H9 (cell line): ENCODE measurements at regions not wholly inside any gene's neighbourhood (a gene's known extent, or its start where the extent isn't known, plus 50 kb on each side); places are given as distances from the start of the nearest gene placed in this dataset.
A peak's percentile ranks its signal among the peaks of the same experiment; 100 is the strongest.

ENCODE experiments used
- DNase-seq: peaks from one replicate; pipeline ENCODE4 v3.0.0-alpha.2; 2017
- H2AFZ ChIP-seq: one replicate; pipeline ENCODE4 v1.6.1; 2013; ENCODE audit warnings: mild to moderate bottlenecking, low read length, control low read depth, moderate library complexity
- H2AK5ac ChIP-seq: 2 replicates; pipeline ENCODE4 v1.6.1; 2013; ENCODE audit warnings: low read length, control low read depth, mixed read lengths; ENCODE audit not compliant: insufficient read length
- H2BK120ac ChIP-seq: one replicate; pipeline ENCODE4 v1.6.1; 2013; ENCODE audit warnings: low read depth, mild to moderate bottlenecking, low read length, control low read depth, inconsistent platforms; ENCODE audit not compliant: poor library complexity, severe bottlenecking
- H2BK12ac ChIP-seq: 2 replicates; pipeline ENCODE4 v1.6.1; 2013; ENCODE audit warnings: low read length, control low read depth, mixed read lengths, low read depth; ENCODE audit not compliant: insufficient read length
- H2BK15ac ChIP-seq: 2 replicates; pipeline ENCODE4 v1.6.1; 2013; ENCODE audit warnings: low read depth, low read length, control low read depth
- H2BK20ac ChIP-seq: one replicate; pipeline ENCODE4 v1.6.1; 2013; ENCODE audit warnings: low read depth, mild to moderate bottlenecking, low read length, control low read depth, inconsistent platforms; ENCODE audit not compliant: poor library complexity, severe bottlenecking
- H2BK5ac ChIP-seq: 2 replicates; pipeline ENCODE4 v1.6.1; 2013; ENCODE audit warnings: low read length, control low read depth, mixed read lengths; ENCODE audit not compliant: insufficient read length
- H3K14ac ChIP-seq: 2 replicates; pipeline ENCODE4 v1.6.1; 2013; ENCODE audit warnings: low read length, control low read depth; ENCODE audit not compliant: insufficient read depth
- H3K18ac ChIP-seq: 2 replicates; pipeline ENCODE4 v1.6.1; 2013; ENCODE audit warnings: low read depth, mild to moderate bottlenecking, mixed read lengths, low read length, control low read depth; ENCODE audit not compliant: insufficient read length
- H3K23ac ChIP-seq: 2 replicates; pipeline ENCODE4 v1.6.1; 2013; ENCODE audit warnings: low read length, control low read depth, mixed read lengths, low read depth; ENCODE audit not compliant: insufficient read length
- H3K23me2 ChIP-seq: 2 replicates; pipeline ENCODE4 v1.6.1; 2013; ENCODE audit warnings: low read depth, mild to moderate bottlenecking, mixed read lengths, low read length, control low read depth; ENCODE audit not compliant: insufficient read length, poor library complexity, severe bottlenecking
- H3K27ac ChIP-seq: 2 replicates; pipeline ENCODE4 v1.5.1; 2013; ENCODE audit warnings: low read length, control low read depth, mixed read lengths, low read depth; ENCODE audit not compliant: insufficient read length
- H3K27me3 ChIP-seq: 2 replicates; pipeline ENCODE4 v1.6.1; 2013; ENCODE audit warnings: low read length, control low read depth, inconsistent platforms; ENCODE audit not compliant: insufficient read depth
- H3K4ac ChIP-seq: 2 replicates; pipeline ENCODE4 v1.6.1; 2013; ENCODE audit warnings: low read depth, mild to moderate bottlenecking, control low read depth, inconsistent platforms, low read length, moderate library complexity
- H3K4me1 ChIP-seq: 2 replicates; pipeline ENCODE4 v1.6.1; 2013; ENCODE audit warnings: low read length, control low read depth, inconsistent platforms; ENCODE audit not compliant: insufficient read depth
- H3K4me2 ChIP-seq: 2 replicates; pipeline ENCODE4 v1.6.1; 2013; ENCODE audit warnings: low read length, control low read depth, mixed read lengths; ENCODE audit not compliant: insufficient read length, insufficient read depth
- H3K56ac ChIP-seq: 2 replicates; pipeline ENCODE4 v1.6.1; 2013; ENCODE audit warnings: low read depth, mild to moderate bottlenecking, mixed read lengths, low read length, control low read depth; ENCODE audit not compliant: insufficient read length
- H3K79me1 ChIP-seq: 2 replicates; pipeline ENCODE4 v1.6.1; 2013; ENCODE audit warnings: low read depth, mild to moderate bottlenecking, moderate library complexity, low read length, control low read depth, inconsistent platforms; ENCODE audit not compliant: insufficient read depth, poor library complexity, severe bottlenecking
- H3K79me2 ChIP-seq: 2 replicates; pipeline ENCODE4 v1.6.1; 2013; ENCODE audit warnings: low read length, control low read depth, inconsistent platforms; ENCODE audit not compliant: insufficient read depth
- H3K9ac ChIP-seq: 2 replicates; pipeline ENCODE4 v1.6.1; 2013; ENCODE audit warnings: low read length, control low read depth, mixed read lengths; ENCODE audit not compliant: insufficient read length; ENCODE audit errors: extremely low read depth
- H3K9me3 ChIP-seq: one replicate; pipeline ENCODE4 v1.6.1; 2013; ENCODE audit warnings: low read depth, low read length, inconsistent platforms; ENCODE audit not compliant: control insufficient read depth
- H3T11ph ChIP-seq: one replicate; pipeline ENCODE4 v1.6.1; 2013; ENCODE audit warnings: mild to moderate bottlenecking, low read length, control low read depth, inconsistent platforms
- H4K20me1 ChIP-seq: one replicate; pipeline ENCODE4 v1.6.1; 2013; ENCODE audit not compliant: control insufficient read depth, insufficient read length, insufficient read depth
- H4K5ac ChIP-seq: 2 replicates; pipeline ENCODE4 v1.6.1; 2013; ENCODE audit warnings: low read depth, mild to moderate bottlenecking, mixed read lengths, low read length, control low read depth; ENCODE audit not compliant: insufficient read length
- H4K8ac ChIP-seq: replicated peaks from 2 replicates; pipeline ENCODE4 v1.6.1; 2013; ENCODE audit warnings: low read length, control low read depth, mixed read lengths, low read depth; ENCODE audit not compliant: insufficient read length
- H4K91ac ChIP-seq: 2 replicates; pipeline ENCODE4 v1.6.1; 2013; ENCODE audit warnings: low read depth, mild to moderate bottlenecking, moderate library complexity, mixed read lengths, low read length, control low read depth; ENCODE audit not compliant: insufficient read length
- H3K27ac Mint-ChIP-seq, 3 experiments: 2 replicates in 2 of 3; 3 replicates in 1 of 3; pipeline ENCODE4 v1.8.0; 2020 to 2021; ENCODE audit warnings: mixed read lengths in 3 of 3, mild to moderate bottlenecking in 1 of 3, moderate library complexity in 1 of 3
- H3K27me3 Mint-ChIP-seq: 2 replicates; pipeline ENCODE4 v1.8.0; 2021; ENCODE audit warnings: low read depth, mild to moderate bottlenecking, moderate library complexity, mixed read lengths
- H3K36me3 Mint-ChIP-seq, 3 experiments: 2 replicates in 2 of 3; 3 replicates in 1 of 3; pipeline ENCODE4 v1.8.0; 2020 to 2021; ENCODE audit warnings: low read depth in 3 of 3, mixed read lengths in 3 of 3; ENCODE audit not compliant: insufficient read depth in 1 of 3
- H3K4me1 Mint-ChIP-seq, 2 experiments: 2 replicates each; pipeline ENCODE4 v1.8.0; 2020; ENCODE audit warnings: mixed read lengths in 2 of 2
- H3K4me3 Mint-ChIP-seq, 2 experiments: 2 replicates in 1 of 2; 3 replicates in 1 of 2; pipeline ENCODE4 v1.8.0; 2020 to 2021; ENCODE audit warnings: mild to moderate bottlenecking in 2 of 2, mixed read lengths in 2 of 2, moderate library complexity in 1 of 2
- H3K9me3 Mint-ChIP-seq, 2 experiments: 2 replicates in 1 of 2; 3 replicates in 1 of 2; pipeline ENCODE4 v1.8.0; 2020; ENCODE audit warnings: mild to moderate bottlenecking in 2 of 2, mixed read lengths in 2 of 2, moderate library complexity in 1 of 2
- CTCF ChIP-seq: fragments of 200-600 bp; sonication (generic); conservative IDR thresholded peaks from 3 replicates; pipeline ENCODE4 v1.8.0; 2021; ENCODE audit warnings: antibody characterized with exemption, mild to moderate bottlenecking
- WGBS: extraction: QIAGEN DNeasy Blood & Tissue Kit; methylation state at CpG from one replicate; pipeline ENCODE4 v1.1.7; 2013; ENCODE audit warnings: missing lambda C conversion rate, low lambda C conversion rate, mixed read lengths; ENCODE audit not compliant: insufficient read length; ENCODE audit errors: extremely low coverage; 5-methylcytosine and 5-hydroxymethylcytosine counted together

- no peak overlapping the region for H3K18ac ChIP-seq
- no peak overlapping the region for H2BK120ac ChIP-seq
- no peak overlapping the region for H4K91ac ChIP-seq
- H3K27me3 Mint-ChIP-seq = peaks cover 1% of the 10 kb centered on the region; the same call in 1 of the 2 replicates
- no peak overlapping the region for H3K27ac ChIP-seq
- peak overlapping the region in 1 of 3 experiments; percentile 55; a peak in 1 of 7 replicates for H3K27ac Mint-ChIP-seq
- no peaks in the 10 kb centered on the region for H3K27me3 ChIP-seq
- no peaks in the 10 kb centered on the region; a peak in 1 of 7 replicates for H3K36me3 Mint-ChIP-seq
- no peaks in the 10 kb centered on the region for H3K4me1 ChIP-seq
- no peak overlapping the region for H4K5ac ChIP-seq
- H3K4me3 Mint-ChIP-seq = no peak overlapping the region
- no peak overlapping the region for H2BK12ac ChIP-seq
- no peak overlapping the region for H3K9ac ChIP-seq
- H4K8ac ChIP-seq = no peak overlapping the region
- H2AK5ac ChIP-seq = no peak overlapping the region
- H2BK5ac ChIP-seq = no peak overlapping the region
- DNase-seq = no peak
- no CpG with 5 or more reads among the region's 8 CpGs for WGBS
- no peak overlapping the region for H3K14ac ChIP-seq
- H3K56ac ChIP-seq = no peak overlapping the region
- H4K20me1 ChIP-seq = no peaks in the 10 kb centered on the region
- H3K4me1 Mint-ChIP-seq = peaks cover 3 to 10% of the 10 kb centered on the region in 2 experiments; a peak in 2 of 4 replicates
- H3K4ac ChIP-seq = no peak overlapping the region
- H2AFZ ChIP-seq = no peak overlapping the region
- no peak for TF ChIP-seq CTCF
- H3K9me3 ChIP-seq = no peaks in the 10 kb centered on the region
- no peaks in the 10 kb centered on the region for H3K23me2 ChIP-seq
- H3K23ac ChIP-seq = no peak overlapping the region
- H3T11ph ChIP-seq = no peak overlapping the region
- no peaks in the 10 kb centered on the region for H3K79me1 ChIP-seq
- no peaks in the 10 kb centered on the region for H3K79me2 ChIP-seq
- no peaks in the 10 kb centered on the region for H3K9me3 Mint-ChIP-seq
- no peak overlapping the region for H2BK15ac ChIP-seq
- no peak overlapping the region for H3K4me2 ChIP-seq
- no peak overlapping the region for H2BK20ac ChIP-seq
These were observed 158.6 kb upstream of the C1orf174 start for GRCh38 chr1:4058706-4059105.
